ENCODE measurements at regions not wholly inside any gene's neighbourhood (a gene's known extent, or its start where the extent isn't known, plus 50 kb on each side); places are given as distances from the start of the nearest gene placed in this dataset.

DNA sequence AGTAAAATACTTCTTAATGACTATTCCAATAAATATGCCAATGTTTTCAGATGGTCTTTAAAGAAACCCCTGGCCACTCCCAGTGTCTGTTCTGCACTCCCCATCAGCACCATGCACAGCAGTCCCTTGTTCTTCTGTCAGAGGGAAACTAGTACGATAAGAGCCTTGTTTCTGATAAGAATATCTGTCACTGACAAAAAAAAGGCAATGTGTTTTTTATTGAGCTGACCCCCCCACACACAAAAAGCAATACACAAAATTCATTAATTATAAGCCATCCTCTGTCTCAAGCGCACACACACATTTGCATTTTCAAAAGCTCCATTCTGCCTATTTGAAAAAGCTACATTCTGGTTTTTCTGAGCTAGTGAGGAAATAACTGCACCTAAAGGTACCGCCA is 119.1 kb downstream of the ENC1 start:
- ATAC-seq (ENCODE audit: insufficient number of reproducible peaks, low FRiP score, low read depth) (no peak), DNase-seq (ENCODE audit: low spot score) (no peak)
- Histone ChIP-seq H3K4me1 (ENCODE audit: control insufficient read depth in 1 of 2, low read depth in 2 of 2) (peaks cover 0 to 12% of the 10 kb centered on the region in 2 donors), H3K9me3 (no peaks in the 10 kb centered on the region), H3K36me3 (no peaks in the 10 kb centered on the region), H3K27ac (no peak overlapping the region), H3K27me3 (replicated peaks; ENCODE audit: insufficient read depth) (no peaks in the 10 kb centered on the region), H3K4me3 (no peak overlapping the region)
- TF ChIP-seq, protein P1, sequence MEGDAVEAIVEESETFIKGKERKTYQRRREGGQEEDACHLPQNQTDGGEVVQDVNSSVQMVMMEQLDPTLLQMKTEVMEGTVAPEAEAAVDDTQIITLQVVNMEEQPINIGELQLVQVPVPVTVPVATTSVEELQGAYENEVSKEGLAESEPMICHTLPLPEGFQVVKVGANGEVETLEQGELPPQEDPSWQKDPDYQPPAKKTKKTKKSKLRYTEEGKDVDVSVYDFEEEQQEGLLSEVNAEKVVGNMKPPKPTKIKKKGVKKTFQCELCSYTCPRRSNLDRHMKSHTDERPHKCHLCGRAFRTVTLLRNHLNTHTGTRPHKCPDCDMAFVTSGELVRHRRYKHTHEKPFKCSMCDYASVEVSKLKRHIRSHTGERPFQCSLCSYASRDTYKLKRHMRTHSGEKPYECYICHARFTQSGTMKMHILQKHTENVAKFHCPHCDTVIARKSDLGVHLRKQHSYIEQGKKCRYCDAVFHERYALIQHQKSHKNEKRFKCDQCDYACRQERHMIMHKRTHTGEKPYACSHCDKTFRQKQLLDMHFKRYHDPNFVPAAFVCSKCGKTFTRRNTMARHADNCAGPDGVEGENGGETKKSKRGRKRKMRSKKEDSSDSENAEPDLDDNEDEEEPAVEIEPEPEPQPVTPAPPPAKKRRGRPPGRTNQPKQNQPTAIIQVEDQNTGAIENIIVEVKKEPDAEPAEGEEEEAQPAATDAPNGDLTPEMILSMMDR (IDR thresholded peaks at IDR 0.05): no peak

- TF ChIP-seq, protein P1 (IDR thresholded peaks at IDR 0.05): no peak
- DNase-seq (ENCODE audit: low spot score): no peak
- Histone ChIP-seq H3K4me1 (ENCODE audit: control insufficient read depth in 1 of 2, low read depth in 2 of 2) (peaks cover 0 to 12% of the 10 kb centered on the region in 2 donors), H3K27ac (no peak overlapping the region), H3K4me3 (no peak overlapping the region), H3K36me3 (no peaks in the 10 kb centered on the region), H3K9me3 (no peaks in the 10 kb centered on the region), H3K27me3 (replicated peaks; ENCODE audit: insufficient read depth) (no peaks in the 10 kb centered on the region)
- ATAC-seq (ENCODE audit: insufficient number of reproducible peaks, low FRiP score, low read depth): no peak
Measured at GRCh38 chr5:74519679-74520078, 120.8 kb downstream of the ENC1 start.

- H3K27me3 ChIP-seq (replicated peaks; ENCODE audit: insufficient read depth): no peaks in the 10 kb centered on the region
- no peak overlapping the region for H3K4me3 ChIP-seq
- TF ChIP-seq, protein P1 (IDR thresholded peaks at IDR 0.05): no peak
- H3K9me3 ChIP-seq: no peaks in the 10 kb centered on the region
- no peak for ATAC-seq (ENCODE audit: insufficient number of reproducible peaks, low FRiP score, low read depth)
- no peak for DNase-seq (ENCODE audit: low spot score)
- no peak overlapping the region for H3K27ac ChIP-seq
- H3K4me1 ChIP-seq (ENCODE audit: control insufficient read depth in 1 of 2, low read depth in 2 of 2): peaks cover 0 to 12% of the 10 kb centered on the region in 2 donors
- no peaks in the 10 kb centered on the region for H3K36me3 ChIP-seq
Measured at GRCh38 chr5:74519161-74519571, 121.4 kb downstream of the ENC1 start.

GRCh38 chr5:74517700-74518099 is 122.8 kb downstream of the ENC1 start:
- no peak for ATAC-seq (ENCODE audit: insufficient number of reproducible peaks, low FRiP score, low read depth)
- DNase-seq (ENCODE audit: low spot score): no peak

DNA sequence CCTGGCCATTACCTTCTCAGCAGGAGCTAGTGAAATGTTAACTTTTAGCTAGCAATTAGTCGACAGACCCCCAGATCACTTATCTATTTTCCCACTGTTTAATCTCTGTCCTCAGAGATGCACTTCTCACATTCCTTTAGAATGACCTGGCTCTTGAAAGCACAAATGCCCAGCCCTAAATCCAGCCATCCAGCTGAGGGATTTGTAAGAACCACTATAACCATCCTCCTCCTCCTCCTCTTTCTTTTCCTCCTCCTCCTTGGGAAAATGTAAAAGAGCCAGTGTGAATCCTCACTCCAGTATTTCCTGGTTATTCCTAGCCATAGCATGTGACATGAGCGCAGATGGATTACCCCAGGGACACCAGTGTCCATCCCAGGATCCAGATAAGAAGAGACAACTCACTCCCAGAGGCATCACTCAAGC is 124.3 kb downstream of the ENC1 start:
- Histone ChIP-seq H3K27ac (no peak overlapping the region), H3K27me3 (replicated peaks; ENCODE audit: insufficient read depth) (no peaks in the 10 kb centered on the region), H3K9me3 (no peaks in the 10 kb centered on the region), H3K4me1 (ENCODE audit: control insufficient read depth in 1 of 2, low read depth in 2 of 2) (peaks cover 0 to 12% of the 10 kb centered on the region in 2 donors), H3K36me3 (no peaks in the 10 kb centered on the region), H3K4me3 (no peak overlapping the region)
- DNase-seq (ENCODE audit: low spot score): no peak
- TF ChIP-seq, protein P1 (IDR thresholded peaks at IDR 0.05): no peak
- no peak for ATAC-seq (ENCODE audit: insufficient number of reproducible peaks, low FRiP score, low read depth)

More at GRCh38 chr5:74517700-74518099, 122.8 kb downstream of the ENC1 start:
- Histone ChIP-seq H3K36me3 (no peaks in the 10 kb centered on the region), H3K9me3 (no peaks in the 10 kb centered on the region), H3K27me3 (replicated peaks; ENCODE audit: insufficient read depth) (no peaks in the 10 kb centered on the region), H3K27ac (no peak overlapping the region), H3K4me3 (no peak overlapping the region), H3K4me1 (ENCODE audit: control insufficient read depth in 1 of 2, low read depth in 2 of 2) (peaks cover 0 to 12% of the 10 kb centered on the region in 2 donors)
- TF ChIP-seq, protein P1 (IDR thresholded peaks at IDR 0.05): no peak

All from thoracic aorta (tissue), 2 donors.